ENCODE measurements at regions not wholly inside any gene's neighbourhood (a gene's known extent, or its start where the extent isn't known, plus 50 kb on each side); places are given as distances from the start of the nearest gene placed in this dataset.

DNA sequence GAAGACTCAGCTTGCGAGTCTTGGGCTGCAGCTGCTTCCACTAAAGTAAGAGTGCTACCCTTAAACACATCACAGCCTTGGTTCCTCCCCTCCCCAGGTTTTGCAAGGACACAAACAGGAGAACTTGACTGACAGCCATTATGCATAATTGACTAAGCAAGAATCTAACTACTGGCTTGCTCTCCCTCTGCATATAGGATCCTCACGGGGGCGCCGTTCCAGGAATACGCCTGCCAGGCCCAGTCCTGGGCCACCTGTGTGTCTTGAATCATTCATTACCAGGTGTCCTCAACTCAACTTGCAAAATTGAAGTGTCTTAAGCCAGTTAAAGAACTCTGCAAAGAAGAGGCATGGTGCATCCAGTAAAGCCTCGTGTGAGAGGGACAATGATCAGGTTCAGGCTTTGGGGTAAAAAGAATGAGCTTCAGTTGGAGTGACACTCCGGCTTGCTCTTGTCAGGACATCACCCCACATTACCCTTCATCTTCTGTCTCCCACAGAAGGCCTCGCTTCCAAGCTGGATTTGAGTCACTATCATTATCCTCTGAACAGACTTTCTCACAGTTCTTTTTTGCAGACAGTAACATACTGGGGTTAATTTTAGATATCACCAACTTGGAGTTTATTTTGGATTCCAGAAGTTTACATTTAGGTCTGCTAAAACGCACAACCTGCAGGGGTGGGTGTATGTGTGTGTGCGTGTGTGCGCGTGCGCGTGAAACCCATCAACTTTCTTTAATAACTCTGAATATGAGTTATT, 273.5 kb upstream of the HS3ST1 start:
- H3K9me3 ChIP-seq (ENCODE audit: control insufficient read depth, low read depth, low read length) = no peaks in the 10 kb centered on the region
- H3K9ac ChIP-seq (ENCODE audit: low read length) = no peak overlapping the region
- no peak overlapping the region for H3K4me3 ChIP-seq (ENCODE audit: low read length)
- H3K36me3 ChIP-seq (ENCODE audit: control insufficient read depth, low read depth, low read length) = no peaks in the 10 kb centered on the region
- no peaks in the 10 kb centered on the region for H3K27me3 ChIP-seq (ENCODE audit: control insufficient read depth, insufficient read depth, low read length)
- no peak overlapping the region for H3K27ac ChIP-seq (ENCODE audit: low read length)
- no peaks in the 10 kb centered on the region for H3K4me1 ChIP-seq (ENCODE audit: control insufficient read depth, low read depth, low read length)

DNA sequence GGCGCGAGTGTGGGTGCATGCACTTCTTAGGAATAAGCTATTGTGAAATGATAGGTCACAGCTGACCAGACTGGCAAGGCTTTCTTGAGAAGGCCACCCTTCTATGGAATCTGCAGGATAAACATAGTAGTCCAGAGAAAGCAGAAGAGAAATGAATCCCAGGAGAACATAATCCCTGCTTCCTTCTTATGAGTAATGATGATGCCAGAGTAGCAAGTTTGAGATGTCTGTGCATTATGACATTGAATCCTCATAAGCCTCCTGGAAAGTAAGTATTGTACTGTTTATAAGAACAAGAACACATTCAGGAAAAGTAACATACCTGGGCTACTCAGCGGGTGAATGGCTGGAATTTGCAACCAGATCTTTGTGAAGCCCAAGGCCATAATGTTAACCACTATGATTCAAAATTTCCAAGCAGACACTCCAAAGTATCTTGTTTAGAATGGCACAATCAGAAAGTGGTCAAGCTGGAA, 272.1 kb upstream of the HS3ST1 start:
- Histone ChIP-seq H3K9ac (ENCODE audit: low read length) (no peak overlapping the region), H3K27ac (ENCODE audit: low read length) (no peak overlapping the region), H3K36me3 (ENCODE audit: control insufficient read depth, low read depth, low read length) (no peaks in the 10 kb centered on the region), H3K27me3 (ENCODE audit: control insufficient read depth, insufficient read depth, low read length) (no peaks in the 10 kb centered on the region), H3K4me3 (ENCODE audit: low read length) (no peak overlapping the region), H3K4me1 (ENCODE audit: control insufficient read depth, low read depth, low read length) (no peaks in the 10 kb centered on the region), H3K9me3 (ENCODE audit: control insufficient read depth, low read depth, low read length) (no peaks in the 10 kb centered on the region)

DNA sequence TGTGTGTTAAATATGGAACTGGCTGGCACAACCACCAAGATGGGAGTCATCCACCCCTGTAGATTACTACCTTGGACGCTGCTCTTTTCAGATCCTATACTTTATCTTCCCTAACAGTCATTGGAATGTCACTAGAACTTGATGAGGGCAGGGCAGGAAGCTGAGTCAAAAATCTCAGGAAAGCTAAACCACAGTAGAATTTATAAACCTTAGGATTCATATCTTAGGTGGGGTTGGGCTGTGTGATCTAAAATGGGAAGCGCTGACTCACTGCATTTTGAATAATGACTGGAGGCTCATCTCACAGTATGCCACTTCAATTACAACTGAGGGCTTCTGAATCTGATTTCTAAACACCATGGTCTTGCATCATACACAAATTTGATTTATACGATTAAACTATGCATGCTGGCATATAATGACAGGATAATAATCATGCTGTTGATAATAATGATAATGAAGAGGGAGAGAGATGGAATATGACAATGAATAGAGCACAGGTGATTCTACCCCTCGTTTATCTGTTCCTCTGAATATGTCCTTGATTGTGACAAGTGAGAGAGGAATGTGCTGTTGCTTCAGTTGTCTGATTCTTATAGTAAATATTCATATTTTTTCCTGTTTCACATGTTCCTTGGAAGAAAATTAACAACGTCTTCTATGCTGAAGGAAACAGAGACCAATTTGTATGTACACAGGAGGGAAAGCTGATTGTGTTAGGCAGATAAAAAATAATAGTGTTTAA, 270.3 kb upstream of the HS3ST1 start:
- no peak overlapping the region for H3K9ac ChIP-seq (ENCODE audit: low read length)
- no peaks in the 10 kb centered on the region for H3K36me3 ChIP-seq (ENCODE audit: control insufficient read depth, low read depth, low read length)
- no peak overlapping the region for H3K27ac ChIP-seq (ENCODE audit: low read length)
- no peaks in the 10 kb centered on the region for H3K9me3 ChIP-seq (ENCODE audit: control insufficient read depth, low read depth, low read length)
- H3K4me1 ChIP-seq (ENCODE audit: control insufficient read depth, low read depth, low read length) = no peaks in the 10 kb centered on the region
- H3K4me3 ChIP-seq (ENCODE audit: low read length) = no peak overlapping the region
- no peaks in the 10 kb centered on the region for H3K27me3 ChIP-seq (ENCODE audit: control insufficient read depth, insufficient read depth, low read length)

DNA sequence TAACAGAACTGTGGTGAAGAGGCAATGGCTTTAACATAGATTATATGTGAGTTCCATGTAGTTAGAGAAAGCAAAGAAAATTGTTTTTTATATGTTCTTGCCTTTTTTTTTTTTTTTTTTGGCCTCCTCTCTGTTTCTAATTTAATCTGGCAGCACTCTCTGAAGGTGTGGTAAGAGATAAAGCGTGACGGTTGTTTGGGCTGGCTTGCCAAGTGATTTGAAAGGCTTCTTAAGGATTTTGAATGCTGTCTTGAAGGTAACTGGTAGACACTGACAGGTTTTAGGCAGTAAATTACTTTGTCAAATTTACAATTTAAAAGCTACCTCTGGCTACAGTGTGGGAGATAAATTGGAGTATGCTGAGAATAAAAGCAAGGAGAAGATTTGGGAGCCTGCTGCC, 269.3 kb upstream of the HS3ST1 start:
- no peaks in the 10 kb centered on the region for H3K27me3 ChIP-seq (ENCODE audit: control insufficient read depth, insufficient read depth, low read length)
- no peak overlapping the region for H3K27ac ChIP-seq (ENCODE audit: low read length)
- H3K4me1 ChIP-seq (ENCODE audit: control insufficient read depth, low read depth, low read length) = no peaks in the 10 kb centered on the region
- no peaks in the 10 kb centered on the region for H3K36me3 ChIP-seq (ENCODE audit: control insufficient read depth, low read depth, low read length)
- no peaks in the 10 kb centered on the region for H3K9me3 ChIP-seq (ENCODE audit: control insufficient read depth, low read depth, low read length)
- no peak overlapping the region for H3K9ac ChIP-seq (ENCODE audit: low read length)
- H3K4me3 ChIP-seq (ENCODE audit: low read length) = no peak overlapping the region

DNA sequence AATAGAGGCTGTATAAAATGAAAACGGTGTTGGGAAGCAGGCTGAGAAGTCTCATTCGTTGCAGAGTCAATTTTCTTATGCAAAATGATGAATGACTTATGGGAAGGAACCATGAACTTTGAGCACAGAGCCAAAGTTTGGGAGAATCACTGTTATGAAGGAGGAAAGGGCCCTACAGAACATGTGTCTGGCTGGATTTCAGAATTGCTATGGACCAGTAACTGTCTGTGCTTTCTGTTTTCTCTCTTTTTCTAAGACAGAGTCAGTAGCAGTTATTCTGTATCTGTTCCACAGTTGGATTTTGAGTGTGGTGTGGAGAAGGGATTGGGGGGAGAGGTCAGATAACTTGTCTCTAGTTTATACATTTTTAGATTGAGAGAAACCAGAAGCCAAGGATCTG, 265.0 kb upstream of the HS3ST1 start:
- Histone ChIP-seq H3K4me3 (ENCODE audit: low read length) (no peak overlapping the region), H3K9me3 (ENCODE audit: control insufficient read depth, low read depth, low read length) (no peaks in the 10 kb centered on the region), H3K27ac (ENCODE audit: low read length) (no peak overlapping the region), H3K4me1 (ENCODE audit: control insufficient read depth, low read depth, low read length) (no peaks in the 10 kb centered on the region), H3K9ac (ENCODE audit: low read length) (no peak overlapping the region), H3K36me3 (ENCODE audit: control insufficient read depth, low read depth, low read length) (no peaks in the 10 kb centered on the region), H3K27me3 (ENCODE audit: control insufficient read depth, insufficient read depth, low read length) (no peaks in the 10 kb centered on the region)

DNA sequence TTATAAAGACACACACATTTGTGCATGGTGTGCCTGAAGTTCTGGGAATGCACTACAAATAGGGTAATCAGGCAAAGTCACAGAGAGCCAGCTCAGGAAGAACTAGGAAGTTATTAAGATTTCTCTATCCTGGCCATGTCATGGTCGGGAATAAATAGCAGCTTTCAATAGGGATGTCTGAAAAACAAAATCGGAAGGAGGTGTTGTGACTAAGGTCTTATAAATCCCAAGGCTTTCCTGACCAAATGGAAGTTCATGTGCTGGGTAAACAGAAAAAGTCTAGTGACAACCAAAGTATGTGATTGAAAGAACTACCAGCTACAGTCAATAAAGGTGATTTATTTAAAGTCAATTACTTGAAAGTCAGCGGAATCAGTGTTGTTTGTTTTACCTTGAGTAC, 262.5 kb upstream of the HS3ST1 start:
- H3K27ac ChIP-seq (ENCODE audit: low read length) = no peak overlapping the region
- no peak overlapping the region for H3K4me3 ChIP-seq (ENCODE audit: low read length)
- H3K36me3 ChIP-seq (ENCODE audit: control insufficient read depth, low read depth, low read length) = no peaks in the 10 kb centered on the region
- no peaks in the 10 kb centered on the region for H3K27me3 ChIP-seq (ENCODE audit: control insufficient read depth, insufficient read depth, low read length)
- no peak overlapping the region for H3K9ac ChIP-seq (ENCODE audit: low read length)
- H3K9me3 ChIP-seq (ENCODE audit: control insufficient read depth, low read depth, low read length) = no peaks in the 10 kb centered on the region
- H3K4me1 ChIP-seq (ENCODE audit: control insufficient read depth, low read depth, low read length) = no peaks in the 10 kb centered on the region

DNA sequence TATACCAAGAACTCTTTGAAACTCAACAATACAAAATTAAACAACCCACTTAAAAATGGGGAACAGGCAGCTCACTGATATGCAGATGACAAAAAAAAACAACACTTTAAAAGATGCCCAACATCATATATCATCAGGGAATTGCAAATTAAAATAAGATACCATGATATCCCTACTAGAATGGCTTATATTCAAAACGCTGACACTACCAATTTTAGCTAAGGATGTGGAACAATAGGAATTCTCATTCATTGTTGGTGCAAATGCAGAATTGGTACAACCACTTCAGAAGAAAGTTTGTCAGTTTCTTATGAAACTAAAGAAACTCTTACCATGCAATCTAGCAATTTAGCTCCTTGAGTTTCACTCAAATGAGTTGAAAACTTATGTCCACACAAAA, 259.0 kb upstream of the HS3ST1 start:
- Histone ChIP-seq H3K27ac (ENCODE audit: low read length) (no peak overlapping the region), H3K27me3 (ENCODE audit: control insufficient read depth, insufficient read depth, low read length) (no peaks in the 10 kb centered on the region), H3K4me1 (ENCODE audit: control insufficient read depth, low read depth, low read length) (no peaks in the 10 kb centered on the region), H3K9me3 (ENCODE audit: control insufficient read depth, low read depth, low read length) (no peaks in the 10 kb centered on the region), H3K36me3 (ENCODE audit: control insufficient read depth, low read depth, low read length) (no peaks in the 10 kb centered on the region), H3K9ac (ENCODE audit: low read length) (no peak overlapping the region), H3K4me3 (ENCODE audit: low read length) (no peak overlapping the region)

DNA sequence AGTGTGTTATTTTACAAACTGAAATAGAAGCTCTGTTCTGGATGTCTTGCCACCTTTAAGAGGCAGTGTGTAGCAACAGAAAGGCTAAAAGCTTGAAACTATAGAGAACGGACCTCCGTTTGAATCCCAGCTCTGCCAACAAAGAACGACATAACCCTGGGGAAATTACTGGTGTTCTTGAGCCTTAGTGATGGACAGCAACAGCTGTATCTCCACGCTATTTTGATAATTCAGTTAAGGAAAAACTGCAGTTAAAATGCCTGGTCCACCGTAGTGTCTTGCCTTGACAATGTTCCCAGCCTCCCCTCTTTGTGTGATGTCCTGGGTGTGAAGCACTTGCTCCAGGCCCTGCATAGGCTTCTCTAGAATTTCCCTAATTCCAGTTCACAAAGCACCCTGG, 256.8 kb upstream of the HS3ST1 start:
- Histone ChIP-seq H3K4me3 (ENCODE audit: low read length) (no peak overlapping the region), H3K36me3 (ENCODE audit: control insufficient read depth, low read depth, low read length) (no peaks in the 10 kb centered on the region), H3K4me1 (ENCODE audit: control insufficient read depth, low read depth, low read length) (no peaks in the 10 kb centered on the region), H3K27ac (ENCODE audit: low read length) (no peak overlapping the region), H3K9ac (ENCODE audit: low read length) (no peak overlapping the region), H3K9me3 (ENCODE audit: control insufficient read depth, low read depth, low read length) (no peaks in the 10 kb centered on the region), H3K27me3 (ENCODE audit: control insufficient read depth, insufficient read depth, low read length) (no peaks in the 10 kb centered on the region)

DNA sequence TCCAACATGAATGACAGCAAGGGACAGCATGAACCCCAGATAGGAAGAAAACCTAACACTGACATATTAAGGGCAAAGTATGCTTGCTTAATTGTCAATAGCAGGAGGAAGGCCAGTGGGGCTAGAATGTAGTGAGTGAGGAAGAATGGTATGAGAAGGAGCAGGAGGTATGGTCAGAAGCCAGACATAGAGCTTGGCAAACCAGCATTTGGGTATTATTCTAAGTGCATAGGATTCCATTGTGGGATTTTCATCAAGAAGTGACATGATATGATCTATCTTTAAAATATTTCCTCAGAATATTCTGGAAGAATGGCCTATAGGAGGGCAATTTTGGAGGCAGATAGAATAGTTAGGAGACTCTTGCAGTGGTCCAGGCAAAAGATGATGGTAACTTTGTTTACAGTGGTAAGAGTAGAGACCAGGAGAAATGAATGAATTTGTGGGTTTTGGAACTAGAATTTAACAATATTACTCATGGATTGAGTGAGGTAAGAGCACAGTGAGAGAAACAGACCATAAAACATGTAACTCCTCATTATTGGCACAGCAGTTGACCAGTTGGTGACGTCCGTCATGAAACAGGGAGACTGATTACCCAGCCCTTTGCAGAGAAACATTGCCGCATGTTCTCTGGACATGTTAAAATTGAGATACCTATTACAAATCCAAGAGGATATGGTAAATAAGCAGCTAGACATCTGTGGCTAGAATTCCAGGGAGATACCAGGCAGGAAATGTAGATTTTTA, 246.5 kb upstream of the HS3ST1 start:
- H3K4me3 ChIP-seq (ENCODE audit: low read length) = no peak overlapping the region
- no peaks in the 10 kb centered on the region for H3K36me3 ChIP-seq (ENCODE audit: control insufficient read depth, low read depth, low read length)
- H3K27ac ChIP-seq (ENCODE audit: low read length) = no peak overlapping the region
- no peaks in the 10 kb centered on the region for H3K9me3 ChIP-seq (ENCODE audit: control insufficient read depth, low read depth, low read length)
- no peak overlapping the region for H3K9ac ChIP-seq (ENCODE audit: low read length)
- no peaks in the 10 kb centered on the region for H3K27me3 ChIP-seq (ENCODE audit: control insufficient read depth, insufficient read depth, low read length)
- no peaks in the 10 kb centered on the region for H3K4me1 ChIP-seq (ENCODE audit: control insufficient read depth, low read depth, low read length)

DNA sequence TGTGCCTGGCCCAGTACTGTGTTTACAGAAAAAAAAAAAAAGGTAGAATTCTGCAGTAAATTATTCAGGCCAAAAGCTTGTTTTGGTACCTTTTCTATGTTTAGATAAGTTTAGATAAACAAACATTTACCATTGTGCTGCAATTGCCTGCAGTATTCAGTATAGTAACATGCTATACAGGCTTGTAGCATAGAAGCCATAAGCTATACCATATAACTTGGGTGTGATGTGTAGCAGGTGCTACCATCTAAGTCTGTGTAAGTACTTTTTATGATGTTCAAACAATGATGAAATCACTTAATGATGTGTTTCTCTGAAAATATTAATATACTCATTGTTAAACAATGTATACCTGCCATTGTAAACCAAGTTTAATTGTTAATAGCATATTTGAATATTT, 241.6 kb upstream of the HS3ST1 start:
- no peak overlapping the region for H3K27ac ChIP-seq (ENCODE audit: low read length)
- no peaks in the 10 kb centered on the region for H3K9me3 ChIP-seq (ENCODE audit: control insufficient read depth, low read depth, low read length)
- H3K4me1 ChIP-seq (ENCODE audit: control insufficient read depth, low read depth, low read length) = no peaks in the 10 kb centered on the region
- H3K36me3 ChIP-seq (ENCODE audit: control insufficient read depth, low read depth, low read length) = no peaks in the 10 kb centered on the region
- H3K4me3 ChIP-seq (ENCODE audit: low read length) = no peak overlapping the region
- no peaks in the 10 kb centered on the region for H3K27me3 ChIP-seq (ENCODE audit: control insufficient read depth, insufficient read depth, low read length)
- H3K9ac ChIP-seq (ENCODE audit: low read length) = no peak overlapping the region

DNA sequence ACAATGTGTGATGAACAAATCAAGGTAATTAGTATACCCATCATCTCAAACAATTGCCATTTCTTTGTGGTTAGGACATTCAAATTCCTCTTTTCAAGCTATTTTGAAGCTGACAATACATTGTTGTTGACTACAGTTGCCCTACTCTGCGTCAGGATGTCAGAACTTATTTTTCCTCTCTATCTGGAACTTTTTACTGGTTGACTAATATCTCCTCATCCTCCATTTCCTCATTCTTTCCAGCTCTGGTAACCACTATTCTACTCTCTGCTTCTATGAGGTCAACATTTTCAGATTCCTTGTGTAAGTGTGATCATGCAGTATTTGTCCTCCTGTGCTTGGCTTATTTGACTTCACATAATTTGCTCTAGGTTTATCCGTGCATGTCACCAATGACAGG, 240.5 kb upstream of the HS3ST1 start:
- Histone ChIP-seq H3K27me3 (ENCODE audit: control insufficient read depth, insufficient read depth, low read length) (no peaks in the 10 kb centered on the region), H3K9me3 (ENCODE audit: control insufficient read depth, low read depth, low read length) (no peaks in the 10 kb centered on the region), H3K27ac (ENCODE audit: low read length) (no peak overlapping the region), H3K9ac (ENCODE audit: low read length) (no peak overlapping the region), H3K4me3 (ENCODE audit: low read length) (no peak overlapping the region), H3K4me1 (ENCODE audit: control insufficient read depth, low read depth, low read length) (no peaks in the 10 kb centered on the region), H3K36me3 (ENCODE audit: control insufficient read depth, low read depth, low read length) (no peaks in the 10 kb centered on the region)

Measured in iPS-18a (cell line).